DND-41 (cell line): ENCODE measurements at regions not wholly inside any gene's neighbourhood (a gene's known extent, or its start where the extent isn't known, plus 50 kb on each side); places are given as distances from the start of the nearest gene placed in this dataset.

Source experiments
- CTCF ChIP-seq: IDR thresholded peaks from 2 replicates; pipeline ENCODE4 v1.5.1; 2012; ENCODE audit warnings: borderline replicate concordance, low read length, moderate library complexity, mild to moderate bottlenecking; ENCODE audit not compliant: poor library complexity, severe bottlenecking; ENCODE audit errors: extremely low read depth
- EZH2 ChIP-seq: IDR thresholded peaks from 3 replicates; pipeline ENCODE4 v1.6.1; 2012; ENCODE audit warnings: borderline replicate concordance, low read depth, mild to moderate bottlenecking, moderate library complexity, low read length, inconsistent platforms; ENCODE audit not compliant: severe bottlenecking

- TF ChIP-seq CTCF (no peak), EZH2 (no peak)
Measured at GRCh38 chr10:78357141-78358063, 323.7 kb downstream of the RPS24 start.
